ENCODE measurements at regions not wholly inside any gene's neighbourhood (a gene's known extent, or its start where the extent isn't known, plus 50 kb on each side); places are given as distances from the start of the nearest gene placed in this dataset.

GRCh38 chr10:56679578-56679977 lies 318.5 kb upstream of the ZWINT start:
- intact Hi-C loops (cut with micrococcal nuclease) = no loop called here
- Mint-ChIP-seq H3K9me3 (peaks cover 29% of the 10 kb centered on the region), H3K27me3 (no peaks in the 10 kb centered on the region), H3K4me1 (ENCODE audit: low read depth) (no peaks in the 10 kb centered on the region), H3K27ac (no peak overlapping the region), H3K4me3 (no peak overlapping the region), H3K36me3 (ENCODE audit: low read depth) (no peaks in the 10 kb centered on the region)

GRCh38 chr10:56662765-56663447 lies 301.8 kb upstream of the ZWINT start:
- Mint-ChIP-seq H3K36me3 (ENCODE audit: low read depth) (no peaks in the 10 kb centered on the region), H3K9me3 (no peaks in the 10 kb centered on the region), H3K4me3 (no peak overlapping the region), H3K4me1 (ENCODE audit: low read depth) (no peaks in the 10 kb centered on the region), H3K27ac (no peak overlapping the region), H3K27me3 (no peaks in the 10 kb centered on the region)
- intact Hi-C loops (cut with micrococcal nuclease) = no loop called here

GRCh38 chr10:56653289-56653688 lies 292.2 kb upstream of the ZWINT start:
- intact Hi-C loops (cut with micrococcal nuclease) = no loop called here

GRCh38 chr10:56646329-56647111 lies 285.5 kb upstream of the ZWINT start:
- intact Hi-C loops (cut with micrococcal nuclease) = no loop called here
- H3K27me3 Mint-ChIP-seq = no peaks in the 10 kb centered on the region
- H3K4me3 Mint-ChIP-seq = no peak overlapping the region
- no peaks in the 10 kb centered on the region for H3K4me1 Mint-ChIP-seq (ENCODE audit: low read depth)
- H3K9me3 Mint-ChIP-seq = peaks cover 35% of the 10 kb centered on the region
- no peak overlapping the region for H3K27ac Mint-ChIP-seq
- no peaks in the 10 kb centered on the region for H3K36me3 Mint-ChIP-seq (ENCODE audit: low read depth)

More at GRCh38 chr10:56653289-56653688, 292.2 kb upstream of the ZWINT start:
- H3K36me3 Mint-ChIP-seq (ENCODE audit: low read depth) = no peaks in the 10 kb centered on the region
- H3K9me3 Mint-ChIP-seq = peaks cover 18% of the 10 kb centered on the region
- no peak overlapping the region for H3K27ac Mint-ChIP-seq
- H3K27me3 Mint-ChIP-seq = no peaks in the 10 kb centered on the region
- no peaks in the 10 kb centered on the region for H3K4me1 Mint-ChIP-seq (ENCODE audit: low read depth)
- H3K4me3 Mint-ChIP-seq = no peak overlapping the region

GRCh38 chr10:56633876-56634452 lies 272.9 kb upstream of the ZWINT start:
- Mint-ChIP-seq H3K27ac (no peak overlapping the region), H3K9me3 (peaks cover 13% of the 10 kb centered on the region), H3K4me1 (ENCODE audit: low read depth) (no peaks in the 10 kb centered on the region), H3K4me3 (no peak overlapping the region), H3K36me3 (ENCODE audit: low read depth) (no peaks in the 10 kb centered on the region), H3K27me3 (no peaks in the 10 kb centered on the region)
- intact Hi-C loops (cut with micrococcal nuclease) = no loop called here

- intact Hi-C loops (cut with micrococcal nuclease) = no loop called here
- no peak overlapping the region for H3K27ac Mint-ChIP-seq
- H3K4me1 Mint-ChIP-seq (ENCODE audit: low read depth) = no peaks in the 10 kb centered on the region
- H3K27me3 Mint-ChIP-seq = no peaks in the 10 kb centered on the region
- no peak overlapping the region for H3K4me3 Mint-ChIP-seq
- peaks cover 13% of the 10 kb centered on the region for H3K9me3 Mint-ChIP-seq
- no peaks in the 10 kb centered on the region for H3K36me3 Mint-ChIP-seq (ENCODE audit: low read depth)
These were observed 271.5 kb upstream of the ZWINT start for GRCh38 chr10:56632537-56632936.

GRCh38 chr10:56624082-56624481 lies 263.0 kb upstream of the ZWINT start:
- H3K4me1 Mint-ChIP-seq (ENCODE audit: low read depth) = no peaks in the 10 kb centered on the region
- no peak overlapping the region for H3K4me3 Mint-ChIP-seq
- no peaks in the 10 kb centered on the region for H3K36me3 Mint-ChIP-seq (ENCODE audit: low read depth)
- no peaks in the 10 kb centered on the region for H3K27me3 Mint-ChIP-seq
- no peaks in the 10 kb centered on the region for H3K9me3 Mint-ChIP-seq
- intact Hi-C loops (cut with micrococcal nuclease) = no loop called here
- no peak overlapping the region for H3K27ac Mint-ChIP-seq

- Mint-ChIP-seq H3K27me3 (no peaks in the 10 kb centered on the region), H3K4me3 (no peak overlapping the region), H3K27ac (no peak overlapping the region), H3K9me3 (no peaks in the 10 kb centered on the region), H3K4me1 (ENCODE audit: low read depth) (no peaks in the 10 kb centered on the region), H3K36me3 (ENCODE audit: low read depth) (no peaks in the 10 kb centered on the region)
- intact Hi-C loops (cut with micrococcal nuclease) = no loop called here
These were observed 262.0 kb upstream of the ZWINT start for GRCh38 chr10:56623064-56623463.

- H3K9me3 Mint-ChIP-seq = no peaks in the 10 kb centered on the region
- H3K4me3 Mint-ChIP-seq = peak overlapping the region; percentile 47
- H3K27ac Mint-ChIP-seq = no peak overlapping the region
- H3K27me3 Mint-ChIP-seq = no peaks in the 10 kb centered on the region
- intact Hi-C loops (cut with micrococcal nuclease) = no loop called here
- H3K36me3 Mint-ChIP-seq (ENCODE audit: low read depth) = no peaks in the 10 kb centered on the region
- no peaks in the 10 kb centered on the region for H3K4me1 Mint-ChIP-seq (ENCODE audit: low read depth)
These were observed 261.4 kb upstream of the ZWINT start for GRCh38 chr10:56622335-56622973.

- intact Hi-C loops (cut with micrococcal nuclease) = no loop called here
- H3K36me3 Mint-ChIP-seq (ENCODE audit: low read depth) = no peaks in the 10 kb centered on the region
- no peak overlapping the region for H3K27ac Mint-ChIP-seq
- H3K27me3 Mint-ChIP-seq = no peaks in the 10 kb centered on the region
- H3K4me3 Mint-ChIP-seq = no peak overlapping the region
- peaks cover 8% of the 10 kb centered on the region for H3K9me3 Mint-ChIP-seq
- H3K4me1 Mint-ChIP-seq (ENCODE audit: low read depth) = no peaks in the 10 kb centered on the region
These were observed 245.1 kb upstream of the ZWINT start for GRCh38 chr10:56606202-56606601.

- Mint-ChIP-seq H3K27ac (no peak overlapping the region), H3K36me3 (ENCODE audit: low read depth) (no peaks in the 10 kb centered on the region), H3K27me3 (no peaks in the 10 kb centered on the region), H3K4me1 (ENCODE audit: low read depth) (no peaks in the 10 kb centered on the region), H3K4me3 (no peak overlapping the region), H3K9me3 (peaks cover 3% of the 10 kb centered on the region)
- intact Hi-C loops (cut with micrococcal nuclease) = no loop called here
These were observed 244.0 kb upstream of the ZWINT start for GRCh38 chr10:56605051-56605450.

- Mint-ChIP-seq H3K27me3 (no peaks in the 10 kb centered on the region), H3K4me1 (ENCODE audit: low read depth) (no peaks in the 10 kb centered on the region), H3K36me3 (ENCODE audit: low read depth) (no peaks in the 10 kb centered on the region), H3K27ac (no peak overlapping the region), H3K4me3 (no peak overlapping the region), H3K9me3 (no peaks in the 10 kb centered on the region)
- intact Hi-C loops (cut with micrococcal nuclease) = no loop called here
These were observed 243.6 kb upstream of the ZWINT start for GRCh38 chr10:56604624-56605023.

- Mint-ChIP-seq H3K4me1 (ENCODE audit: low read depth) (no peaks in the 10 kb centered on the region), H3K4me3 (no peak overlapping the region)
- intact Hi-C loops (cut with micrococcal nuclease) = no loop called here
These were observed 238.1 kb upstream of the ZWINT start for GRCh38 chr10:56599201-56599600.

GRCh38 chr10:56596257-56596656 lies 235.2 kb upstream of the ZWINT start:
- no peaks in the 10 kb centered on the region for H3K27me3 Mint-ChIP-seq

More at GRCh38 chr10:56599201-56599600, 238.1 kb upstream of the ZWINT start:
- H3K36me3 Mint-ChIP-seq (ENCODE audit: low read depth) = no peaks in the 10 kb centered on the region
- no peaks in the 10 kb centered on the region for H3K27me3 Mint-ChIP-seq
- H3K27ac Mint-ChIP-seq = no peak overlapping the region
- H3K9me3 Mint-ChIP-seq = no peaks in the 10 kb centered on the region

More at GRCh38 chr10:56596257-56596656, 235.2 kb upstream of the ZWINT start:
- H3K9me3 Mint-ChIP-seq = no peaks in the 10 kb centered on the region
- no peak overlapping the region for H3K4me3 Mint-ChIP-seq
- no peak overlapping the region for H3K27ac Mint-ChIP-seq
- intact Hi-C loops (cut with micrococcal nuclease) = no loop called here
- no peaks in the 10 kb centered on the region for H3K36me3 Mint-ChIP-seq (ENCODE audit: low read depth)
- no peaks in the 10 kb centered on the region for H3K4me1 Mint-ChIP-seq (ENCODE audit: low read depth)

Data from dendritic cell treated with granulocyte-macrophage colony-stimulating factor and Interleukin-4, amounts not matched to agents 40 ng/mL and 50 ng/mL, for 4 days (primary cell).